Putamen (tissue), 1 donor: ENCODE measurements at regions not wholly inside any gene's neighbourhood (a gene's known extent, or its start where the extent isn't known, plus 50 kb on each side); places are given as distances from the start of the nearest gene placed in this dataset.

ENCODE experiments used
- DNase-seq: peaks from one replicate; pipeline ENCODE4 v3.0.0-alpha.2; 2016; ENCODE audit warnings: low spot score

- DNase-seq = no peak
Measured at GRCh38 chr4:100970414-100970813, 376.9 kb downstream of the PPP3CA start.

- no peak for DNase-seq
Measured at GRCh38 chr4:100969925-100970324, 377.4 kb downstream of the PPP3CA start.

- no peak for DNase-seq
Measured at GRCh38 chr4:100968046-100968445, 379.3 kb downstream of the PPP3CA start.

- no peak for DNase-seq
Measured at GRCh38 chr4:100963627-100964026, 383.7 kb downstream of the PPP3CA start.

GRCh38 chr4:100962698-100963097 is 384.6 kb downstream of the PPP3CA start:
- no peak for DNase-seq

- no peak for DNase-seq
Measured at GRCh38 chr4:100960232-100960631, 387.1 kb downstream of the PPP3CA start.

- peak; percentile 65 for DNase-seq
Measured at GRCh38 chr4:100954046-100954445, 393.3 kb downstream of the PPP3CA start.

- DNase-seq = no peak
Measured at GRCh38 chr4:100953616-100954015, 393.7 kb downstream of the PPP3CA start.

GRCh38 chr4:100952590-100952989 is 394.7 kb downstream of the PPP3CA start:
- no peak for DNase-seq

- DNase-seq = no peak
Measured at GRCh38 chr4:100949350-100949935, 397.9 kb downstream of the PPP3CA start.

- DNase-seq = no peak
Measured at GRCh38 chr4:100948911-100949310, 398.4 kb downstream of the PPP3CA start.

GRCh38 chr4:100945789-100946188 is 401.5 kb downstream of the PPP3CA start:
- DNase-seq = no peak

GRCh38 chr4:100938698-100939097 is 408.6 kb downstream of the PPP3CA start:
- no peak for DNase-seq

GRCh38 chr4:100936661-100937375 is 410.5 kb downstream of the PPP3CA start:
- DNase-seq = no peak

- DNase-seq = no peak
Measured at GRCh38 chr4:100935090-100935489, 412.2 kb downstream of the PPP3CA start.

- DNase-seq = no peak
Measured at GRCh38 chr4:100933628-100934027, 413.7 kb downstream of the PPP3CA start.

GRCh38 chr4:100929758-100930157 is 411.9 kb upstream of the EMCN start:
- no peak for DNase-seq

GRCh38 chr4:100929135-100929534 is 411.3 kb upstream of the EMCN start:
- DNase-seq = no peak

- DNase-seq = no peak
Measured at GRCh38 chr4:100926039-100926717, 408.4 kb upstream of the EMCN start.

- no peak for DNase-seq
Measured at GRCh38 chr4:100913685-100914084, 395.9 kb upstream of the EMCN start.

- no peak for DNase-seq
Measured at GRCh38 chr4:100908540-100908939, 390.7 kb upstream of the EMCN start.

GRCh38 chr4:100907465-100908454 is 389.9 kb upstream of the EMCN start:
- no peak for DNase-seq
